GM12872 (cell line): ENCODE measurements at regions not wholly inside any gene's neighbourhood (a gene's known extent, or its start where the extent isn't known, plus 50 kb on each side); places are given as distances from the start of the nearest gene placed in this dataset.

Experiments
- TF ChIP-seq, protein P1 (sequence below): IDR thresholded peaks from 3 replicates; pipeline ENCODE4 v1.5.1; 2011; ENCODE audit warnings: low read depth, mild to moderate bottlenecking, low read length, moderate library complexity; ENCODE audit not compliant: insufficient read depth

DNA sequence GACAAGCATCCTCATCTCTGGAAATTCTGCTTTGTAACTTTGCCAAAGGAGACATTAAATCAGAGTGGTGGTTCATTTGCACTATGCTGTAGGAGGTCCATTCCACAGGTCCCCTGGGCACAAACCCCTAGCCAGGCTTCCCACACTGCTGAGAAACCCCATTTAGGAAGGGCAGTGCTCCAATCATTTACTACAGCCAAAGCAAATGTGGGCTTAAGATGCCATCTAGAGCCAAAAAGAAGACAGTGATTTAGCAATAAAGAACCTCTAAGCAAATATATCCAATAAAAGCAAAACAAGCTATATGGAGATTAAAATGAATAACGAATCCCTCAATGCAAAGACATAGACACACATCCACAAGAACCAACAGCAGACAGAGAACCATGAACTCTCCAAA lies 129.0 kb upstream of the ALDH1B1 start:
- TF ChIP-seq, protein P1, sequence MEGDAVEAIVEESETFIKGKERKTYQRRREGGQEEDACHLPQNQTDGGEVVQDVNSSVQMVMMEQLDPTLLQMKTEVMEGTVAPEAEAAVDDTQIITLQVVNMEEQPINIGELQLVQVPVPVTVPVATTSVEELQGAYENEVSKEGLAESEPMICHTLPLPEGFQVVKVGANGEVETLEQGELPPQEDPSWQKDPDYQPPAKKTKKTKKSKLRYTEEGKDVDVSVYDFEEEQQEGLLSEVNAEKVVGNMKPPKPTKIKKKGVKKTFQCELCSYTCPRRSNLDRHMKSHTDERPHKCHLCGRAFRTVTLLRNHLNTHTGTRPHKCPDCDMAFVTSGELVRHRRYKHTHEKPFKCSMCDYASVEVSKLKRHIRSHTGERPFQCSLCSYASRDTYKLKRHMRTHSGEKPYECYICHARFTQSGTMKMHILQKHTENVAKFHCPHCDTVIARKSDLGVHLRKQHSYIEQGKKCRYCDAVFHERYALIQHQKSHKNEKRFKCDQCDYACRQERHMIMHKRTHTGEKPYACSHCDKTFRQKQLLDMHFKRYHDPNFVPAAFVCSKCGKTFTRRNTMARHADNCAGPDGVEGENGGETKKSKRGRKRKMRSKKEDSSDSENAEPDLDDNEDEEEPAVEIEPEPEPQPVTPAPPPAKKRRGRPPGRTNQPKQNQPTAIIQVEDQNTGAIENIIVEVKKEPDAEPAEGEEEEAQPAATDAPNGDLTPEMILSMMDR = peak; percentile 19; the same call in 1 of the 3 replicates

DNA sequence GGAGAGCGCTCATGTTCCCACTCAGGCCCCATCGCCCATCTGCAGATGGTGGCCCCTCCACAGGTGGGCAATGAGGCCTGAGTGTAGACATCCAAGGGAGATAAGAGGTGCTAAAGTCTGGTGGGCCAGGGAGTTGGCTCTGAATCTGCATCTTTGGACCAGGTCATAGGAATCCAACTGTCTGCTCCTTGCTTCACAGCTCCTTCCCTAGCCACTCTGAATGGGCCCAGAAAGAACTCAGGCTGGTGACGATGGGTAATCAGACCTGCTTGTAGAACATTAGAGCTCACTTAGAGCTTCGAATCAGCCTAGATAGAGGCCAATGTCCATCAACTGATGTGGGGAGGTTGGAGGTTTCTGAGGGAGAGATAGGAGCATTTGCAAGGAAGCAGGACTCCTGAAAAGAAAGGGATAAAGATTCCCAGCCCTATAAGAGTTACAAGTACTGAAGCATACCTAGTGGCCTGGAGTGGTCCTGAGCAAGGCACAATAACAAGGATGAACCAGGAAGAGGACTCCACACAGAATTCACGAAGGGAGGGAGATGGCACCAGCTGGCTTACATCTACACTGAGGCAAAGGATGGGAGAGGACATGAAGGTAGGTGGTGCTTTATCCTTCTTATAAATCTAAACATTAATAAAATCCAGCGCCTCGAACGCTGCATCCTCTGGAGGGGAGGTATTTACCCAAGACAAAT lies 132.8 kb upstream of the ALDH1B1 start:
- TF ChIP-seq, protein P1 = no peak

DNA sequence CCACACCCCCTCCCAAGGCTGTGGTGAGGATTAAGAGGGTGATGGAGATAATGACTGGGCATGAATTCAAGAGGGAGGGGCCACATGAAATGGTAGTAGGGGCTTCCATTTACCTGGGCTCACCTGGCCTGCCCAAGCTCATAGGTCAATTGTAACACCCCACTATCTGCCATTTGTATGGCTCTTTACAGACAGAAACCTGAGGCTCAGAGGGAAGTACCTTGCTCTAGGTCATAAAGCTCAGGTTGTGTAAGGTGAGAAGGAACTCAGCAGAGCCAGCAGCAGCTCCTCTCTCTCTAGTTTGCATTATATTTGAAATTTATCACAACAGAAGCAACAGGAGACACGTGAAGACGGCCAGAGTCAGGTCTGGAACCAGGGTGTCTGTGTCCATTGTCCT lies 133.4 kb upstream of the ALDH1B1 start:
- TF ChIP-seq, protein P1 = no peak

DNA sequence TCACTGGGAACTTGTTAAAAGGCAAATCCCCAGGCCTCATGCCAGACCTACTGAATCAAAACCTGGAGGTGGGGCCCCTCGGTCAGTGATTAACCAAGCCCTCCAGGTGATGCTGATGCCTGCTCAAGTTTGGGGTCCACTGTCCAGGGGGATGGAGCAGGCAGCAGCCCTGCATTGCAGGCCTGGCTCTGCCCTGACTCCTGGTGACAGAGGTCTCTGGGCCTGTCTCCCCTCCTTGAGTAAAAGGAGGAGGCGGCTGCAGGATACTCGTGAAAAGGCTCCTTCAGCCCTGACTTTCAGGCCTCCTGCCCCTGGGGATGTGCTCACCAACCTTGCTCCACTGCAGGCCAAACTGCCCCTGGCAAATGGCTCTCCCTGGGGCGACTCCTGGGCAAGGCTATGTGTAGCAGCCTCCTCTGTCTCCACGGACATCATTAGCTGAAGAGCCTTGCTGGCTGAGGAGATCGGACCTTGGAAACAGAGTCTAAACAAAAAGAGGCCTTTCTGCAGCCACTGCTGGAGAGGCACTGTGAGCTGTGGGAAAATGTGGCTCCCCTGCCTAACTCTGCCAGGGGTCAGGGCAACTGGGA lies 134.8 kb upstream of the ALDH1B1 start:
- TF ChIP-seq, protein P1 = no peak

DNA sequence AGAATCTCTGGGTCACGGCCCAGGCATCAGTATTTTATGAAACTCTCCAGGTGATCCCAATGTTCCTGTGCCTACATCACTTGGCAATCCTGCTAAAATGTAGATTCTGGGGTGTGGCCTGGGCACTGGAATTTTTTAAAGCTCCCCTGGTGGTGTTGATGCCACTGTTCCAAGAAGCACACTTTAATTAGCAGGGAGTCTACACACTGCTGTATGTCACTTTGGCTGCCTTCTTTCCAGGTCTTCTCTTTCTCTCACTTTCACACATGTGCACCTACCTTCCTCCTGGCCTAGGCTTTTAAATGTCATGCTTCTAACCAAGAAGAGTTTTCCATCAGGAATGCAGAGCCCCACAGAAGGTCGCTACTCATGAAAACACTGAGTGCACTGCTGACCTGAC lies 136.0 kb upstream of the ALDH1B1 start:
- TF ChIP-seq, protein P1 = no peak

DNA sequence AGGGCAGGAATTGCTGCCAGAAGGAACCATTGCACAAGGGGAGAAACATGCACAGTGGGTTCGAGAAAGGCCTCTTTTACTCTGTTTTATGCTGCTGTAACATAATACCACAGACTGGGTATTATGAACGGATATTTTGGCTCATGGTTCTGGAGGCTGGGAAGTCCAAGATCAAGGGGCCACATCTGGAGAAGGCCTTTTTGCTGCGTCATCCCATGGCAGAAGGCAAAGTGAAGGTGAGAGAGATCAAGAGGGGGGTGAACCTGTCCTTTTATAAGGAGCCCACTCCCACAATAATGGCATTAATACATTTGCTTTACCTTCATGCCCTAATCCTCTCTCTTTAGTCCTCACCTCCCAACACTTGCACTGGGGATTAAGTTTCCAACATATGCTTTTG lies 136.9 kb upstream of the ALDH1B1 start:
- TF ChIP-seq, protein P1 = no peak

DNA sequence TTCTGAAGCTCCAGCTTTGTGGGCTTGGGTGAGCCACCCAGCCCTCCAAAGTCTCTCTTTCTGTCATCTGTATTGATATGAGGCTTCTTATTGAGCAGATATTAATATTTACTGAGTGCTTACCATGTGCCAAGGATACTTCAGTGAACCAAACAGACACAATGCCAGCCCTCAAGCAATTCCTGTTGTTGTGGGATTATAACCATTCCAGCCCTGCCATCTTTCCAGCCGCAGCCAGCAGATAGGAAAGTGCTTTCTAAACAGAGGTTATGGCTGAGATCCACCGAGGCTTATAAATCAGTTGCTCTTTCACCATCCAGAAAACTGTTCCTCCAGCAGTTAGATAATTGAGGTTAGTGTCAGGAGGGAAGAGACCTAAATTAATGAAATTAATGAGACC lies 137.7 kb upstream of the ALDH1B1 start:
- TF ChIP-seq, protein P1 = no peak
